NCI-H226 (cell line): ENCODE measurements at regions not wholly inside any gene's neighbourhood (a gene's known extent, or its start where the extent isn't known, plus 50 kb on each side); places are given as distances from the start of the nearest gene placed in this dataset.
"Not testable (repeated sequence)": the region's sequence is repeated elsewhere in the genome, so short reads cannot be mapped to it uniquely, and the experiment has no call there.

Experiments
- DNase-seq: peaks from one replicate; pipeline ENCODE4 v3.0.0-alpha.2; 2015

DNA sequence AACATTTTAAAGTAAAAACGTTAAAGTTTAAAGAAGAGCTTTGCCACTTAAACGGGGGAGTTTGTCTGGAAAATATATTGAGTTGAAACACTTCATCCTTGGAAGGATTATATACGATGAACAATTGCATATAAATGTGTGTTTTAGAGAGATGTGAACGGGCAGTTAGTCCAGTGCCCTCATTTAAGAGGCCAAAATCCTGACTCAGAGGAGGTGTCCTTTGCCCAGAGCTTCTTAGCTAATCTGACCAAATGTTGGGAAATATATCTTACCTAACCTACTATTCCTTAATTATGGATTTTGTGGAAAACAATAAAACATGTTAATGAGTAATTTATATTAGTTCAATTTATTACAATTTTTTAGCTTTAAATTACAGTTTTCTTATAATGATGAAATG, 327.2 kb upstream of the DIPK2B start:
- DNase-seq = peak; percentile 22

GRCh38 chrX:45524805-45525204, 324.1 kb upstream of the DIPK2B start:
- DNase-seq = no peak

- DNase-seq = peak; percentile 1
Measured at GRCh38 chrX:45524296-45524695, 323.6 kb upstream of the DIPK2B start.

- DNase-seq = no peak
Measured at GRCh38 chrX:45518552-45518951, 317.9 kb upstream of the DIPK2B start.

DNA sequence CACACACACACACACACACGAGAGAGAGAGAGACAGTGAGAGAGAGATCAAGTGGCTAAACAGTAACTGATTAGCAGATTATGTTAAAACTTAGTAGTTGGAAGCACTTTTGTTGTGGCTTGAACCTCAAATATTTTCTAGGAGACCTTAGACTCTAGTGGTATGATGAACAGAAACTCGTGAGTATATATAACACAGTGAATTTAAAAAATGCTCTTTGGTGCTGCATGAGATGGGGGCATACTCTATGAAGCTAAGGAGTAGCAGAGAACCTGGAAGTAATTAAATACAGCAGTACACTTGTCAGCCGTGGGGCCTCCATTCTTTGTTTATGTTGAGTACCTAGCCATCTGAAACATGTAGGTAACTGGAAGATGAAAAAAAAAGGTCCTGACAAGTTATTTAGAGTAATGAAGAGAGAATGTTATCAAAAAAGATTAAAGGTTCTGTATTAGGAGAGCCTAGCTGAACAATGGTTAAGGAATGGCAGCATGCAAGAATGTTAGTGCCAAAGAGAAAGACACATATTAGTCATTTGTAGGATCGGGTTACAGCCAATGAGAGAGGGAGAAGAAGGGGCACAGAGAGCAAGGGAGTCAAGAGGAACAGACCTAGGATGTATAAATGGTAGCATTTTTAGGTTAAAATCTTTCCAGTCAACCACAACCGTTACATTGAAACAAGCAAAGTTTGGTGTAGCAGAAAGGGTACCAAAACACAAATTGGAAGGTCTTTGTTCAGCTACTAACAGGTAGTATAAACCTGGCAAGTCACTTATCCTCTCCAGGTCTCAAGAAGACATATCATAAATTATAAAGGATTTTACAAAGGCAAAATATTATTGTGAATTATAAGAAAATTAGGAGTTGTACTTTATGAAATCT, 316.7 kb upstream of the DIPK2B start:
- peak; percentile 76 for DNase-seq

DNA sequence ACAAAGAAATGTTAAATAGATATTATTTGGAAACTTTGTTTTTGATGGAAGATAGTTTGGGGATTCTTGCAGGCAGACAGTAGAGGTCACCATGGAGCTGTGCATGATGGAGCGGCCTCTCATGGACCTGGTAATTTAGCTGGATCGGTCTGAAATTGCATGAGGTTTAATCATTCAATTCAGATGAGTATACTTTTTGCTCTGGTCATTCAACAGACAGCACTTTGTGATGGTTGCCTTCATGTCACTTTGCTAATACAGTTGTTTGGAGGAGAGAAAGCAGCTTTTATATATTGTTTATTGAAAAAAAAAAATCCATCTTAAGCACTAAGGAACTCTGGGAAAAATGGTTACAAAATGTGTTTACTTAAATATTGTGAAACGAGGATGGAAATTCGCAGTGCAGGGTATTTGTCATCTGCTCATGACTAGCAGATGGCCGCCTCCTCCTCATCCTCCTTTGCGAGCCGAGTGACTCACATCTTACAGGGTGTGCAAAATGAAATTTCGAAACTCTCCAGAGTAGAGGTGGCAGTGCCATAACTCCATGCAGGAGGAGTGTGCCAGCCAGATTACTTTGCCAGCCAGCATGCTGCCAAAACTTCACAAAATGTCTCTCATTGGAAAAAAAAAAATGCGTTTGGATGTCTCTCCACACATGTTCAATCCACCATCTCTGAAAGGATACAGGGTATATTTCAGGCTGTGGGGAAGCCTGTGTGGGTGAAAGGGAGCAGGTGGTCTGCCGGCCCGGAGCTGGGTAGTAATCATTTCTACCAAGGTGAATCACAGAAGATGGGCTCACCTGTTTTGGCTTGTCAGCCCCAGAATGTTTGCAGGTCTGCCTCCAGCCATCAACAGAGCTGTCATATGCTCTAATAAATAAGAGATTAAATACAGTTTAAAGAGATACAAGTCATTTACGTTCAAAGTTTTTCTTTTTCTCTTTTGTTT, 314.9 kb upstream of the DIPK2B start:
- peak; percentile 77 for DNase-seq

DNA sequence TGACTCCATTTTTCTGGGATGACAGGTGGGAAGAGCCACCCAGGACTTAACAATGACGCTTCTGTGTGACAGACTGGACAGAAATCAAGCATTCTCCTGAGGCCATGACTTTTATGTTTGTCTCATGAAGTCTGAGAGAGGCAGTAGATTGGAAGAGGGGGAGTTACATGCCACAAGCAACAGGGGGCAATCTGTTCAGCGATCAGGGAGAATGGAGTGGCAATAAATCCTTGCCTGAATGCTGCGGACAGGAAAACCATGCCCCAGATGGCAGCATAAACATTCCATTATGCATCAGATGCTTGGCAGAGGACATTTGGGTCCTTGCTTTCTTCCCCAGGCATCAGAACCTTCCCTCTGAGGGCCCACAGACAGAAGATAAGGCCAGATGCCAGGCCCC, 312.4 kb upstream of the DIPK2B start:
- DNase-seq = no peak

DNA sequence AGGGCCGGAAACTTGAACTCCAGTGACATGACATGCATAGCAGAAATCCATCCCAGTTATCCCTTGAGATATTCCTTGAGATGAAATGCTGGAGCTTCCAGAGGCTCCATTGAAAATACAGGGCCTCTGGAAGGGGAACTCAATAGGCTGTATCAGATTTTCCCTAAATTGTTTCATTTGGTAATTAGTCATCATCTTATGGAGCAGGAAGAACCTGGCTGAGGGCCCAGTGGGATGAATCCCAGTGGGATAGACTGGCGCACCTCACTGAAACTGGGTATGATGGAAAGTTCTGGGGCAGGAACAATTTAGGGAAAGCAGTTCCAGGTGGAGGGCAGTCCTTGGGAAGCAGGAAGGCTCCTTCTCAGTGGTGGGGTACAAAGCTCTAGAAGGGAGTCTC, 307.8 kb upstream of the DIPK2B start:
- DNase-seq = peak; percentile 24

GRCh38 chrX:45506149-45506730, 305.6 kb upstream of the DIPK2B start:
- no peak for DNase-seq

GRCh38 chrX:45505214-45505613, 304.5 kb upstream of the DIPK2B start:
- peak; percentile 62 for DNase-seq

GRCh38 chrX:45503787-45504362, 303.2 kb upstream of the DIPK2B start:
- DNase-seq = not testable (repeated sequence)

DNA sequence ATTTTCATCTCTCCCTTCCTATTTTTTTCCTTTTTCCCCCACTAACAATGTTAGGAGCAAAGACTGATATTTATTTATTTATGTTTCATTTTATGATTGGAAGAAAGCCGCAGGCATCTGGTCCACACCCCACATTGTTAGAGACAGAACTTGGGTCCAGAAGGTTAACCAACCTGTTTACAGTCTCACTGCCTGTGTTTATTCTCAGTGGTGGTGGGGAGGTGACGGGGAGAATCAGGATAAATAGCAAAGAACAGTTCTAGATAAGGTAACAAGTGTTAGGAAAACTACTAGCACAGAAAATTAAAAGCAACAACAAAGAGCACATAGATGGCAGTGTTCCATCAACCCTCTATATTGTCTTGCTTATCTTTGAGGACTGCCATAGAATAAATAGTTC, 301.7 kb upstream of the DIPK2B start:
- DNase-seq = no peak

DNA sequence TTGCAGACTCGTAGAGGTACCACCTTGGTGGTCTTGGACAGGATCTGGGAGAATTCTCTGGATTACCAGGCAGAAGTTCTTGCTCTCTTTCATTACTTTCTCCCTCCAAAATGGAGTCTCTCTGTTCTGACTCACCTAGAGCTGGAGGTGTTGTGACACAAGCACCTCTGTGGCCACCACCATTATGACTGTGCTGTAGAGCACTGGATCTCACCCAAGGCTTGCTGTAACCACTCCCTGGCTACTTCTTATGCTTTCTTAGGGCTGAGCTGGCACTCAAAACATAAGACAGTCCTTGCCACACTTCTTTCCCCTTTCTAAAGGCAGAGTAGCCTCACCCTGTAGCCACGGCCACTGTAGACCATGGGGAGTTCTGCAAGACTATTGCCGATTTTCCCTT, 296.6 kb upstream of the DIPK2B start:
- no peak for DNase-seq

GRCh38 chrX:45485719-45486118, 285.0 kb upstream of the DIPK2B start:
- DNase-seq = no peak

DNA sequence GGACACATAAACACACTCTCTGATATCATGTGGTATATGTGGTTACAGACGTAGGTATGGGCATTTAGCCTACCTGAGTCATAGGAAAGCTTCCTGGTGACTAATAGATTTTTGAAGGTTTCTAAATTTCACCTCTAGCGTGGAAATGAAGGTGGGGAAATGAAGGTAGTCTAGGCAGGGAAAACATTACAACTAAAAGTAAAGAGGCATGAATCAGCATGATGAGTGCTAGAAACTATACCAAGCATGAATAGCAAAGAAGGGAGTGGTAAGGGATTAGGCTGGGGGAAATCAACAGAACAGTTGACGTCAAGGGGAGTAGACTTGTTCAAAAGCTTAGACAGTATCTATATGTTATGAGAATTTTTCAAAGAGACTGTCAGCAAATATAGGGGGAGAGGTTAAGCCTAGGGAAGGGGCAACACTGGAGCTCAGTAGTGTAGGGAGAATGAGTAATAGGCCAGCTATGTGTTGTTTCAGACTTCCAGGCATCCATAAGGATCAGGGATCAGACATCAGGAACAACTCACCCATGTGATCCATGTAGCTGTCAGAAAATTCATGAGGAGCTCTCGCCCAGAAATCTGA, 279.3 kb upstream of the DIPK2B start:
- DNase-seq = peak; percentile 90

- DNase-seq = peak; percentile 73
Measured at GRCh38 chrX:45479196-45479834, 278.6 kb upstream of the DIPK2B start.

- DNase-seq = no peak
Measured at GRCh38 chrX:45472968-45473367, 272.3 kb upstream of the DIPK2B start.

DNA sequence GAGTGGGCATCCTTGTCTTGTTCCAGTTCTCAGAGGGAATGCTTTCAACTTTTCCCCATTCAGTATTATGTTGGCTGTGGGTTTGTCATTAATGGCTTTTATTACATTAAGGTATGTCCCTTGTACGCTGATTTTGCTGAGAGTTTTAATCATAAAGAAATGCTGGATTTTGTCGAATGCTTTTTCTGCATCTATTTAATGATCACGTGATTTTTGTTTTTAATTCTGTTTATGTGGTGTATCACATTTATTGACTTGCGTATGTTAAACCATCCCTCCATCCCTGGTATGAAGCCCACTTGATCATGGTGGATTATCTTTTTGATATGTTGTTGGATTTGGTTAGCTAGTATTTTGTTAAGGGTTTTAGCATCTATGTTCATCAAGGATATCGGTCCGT, 266.9 kb upstream of the DIPK2B start:
- not testable (repeated sequence) for DNase-seq

DNA sequence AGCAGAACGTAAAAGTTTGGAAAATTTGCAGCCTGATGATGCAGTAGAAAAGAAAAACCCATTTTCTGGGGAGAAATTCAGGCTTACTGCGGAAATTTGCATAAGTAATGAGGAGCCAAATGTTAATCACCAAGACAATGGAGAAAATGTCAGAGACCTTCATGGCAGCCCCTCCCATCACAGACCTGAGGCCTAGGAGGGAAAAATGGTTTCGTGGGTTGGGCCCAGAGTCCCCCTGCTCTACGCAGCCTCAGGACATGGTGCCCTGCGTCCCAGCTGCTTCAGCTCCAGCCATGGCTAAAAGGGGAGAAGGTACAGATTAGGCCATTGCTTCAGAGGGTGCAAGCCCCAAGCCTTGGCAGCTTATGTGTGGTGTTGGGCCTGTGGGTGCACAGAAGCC, 255.1 kb upstream of the DIPK2B start:
- DNase-seq = not testable (repeated sequence)

DNA sequence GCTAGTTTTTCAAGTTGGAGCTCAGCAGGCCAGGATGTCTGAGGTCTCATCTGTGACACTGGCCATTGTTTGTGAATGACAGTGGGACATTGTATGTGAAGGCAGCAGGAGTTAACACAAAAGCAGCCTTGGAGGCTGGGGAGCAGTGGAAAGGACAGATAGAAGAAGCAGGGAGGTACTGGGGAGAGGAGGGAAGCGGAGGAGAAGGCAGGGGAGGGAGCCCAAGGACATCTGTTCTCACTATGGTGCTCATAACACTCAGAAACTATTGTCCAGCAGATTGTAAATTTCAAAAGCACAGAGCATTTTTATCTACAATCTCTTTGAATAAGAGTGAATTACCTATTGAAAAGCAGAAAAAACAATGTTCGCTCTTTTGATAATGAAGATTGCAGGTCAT, 253.6 kb upstream of the DIPK2B start:
- no peak for DNase-seq

DNA sequence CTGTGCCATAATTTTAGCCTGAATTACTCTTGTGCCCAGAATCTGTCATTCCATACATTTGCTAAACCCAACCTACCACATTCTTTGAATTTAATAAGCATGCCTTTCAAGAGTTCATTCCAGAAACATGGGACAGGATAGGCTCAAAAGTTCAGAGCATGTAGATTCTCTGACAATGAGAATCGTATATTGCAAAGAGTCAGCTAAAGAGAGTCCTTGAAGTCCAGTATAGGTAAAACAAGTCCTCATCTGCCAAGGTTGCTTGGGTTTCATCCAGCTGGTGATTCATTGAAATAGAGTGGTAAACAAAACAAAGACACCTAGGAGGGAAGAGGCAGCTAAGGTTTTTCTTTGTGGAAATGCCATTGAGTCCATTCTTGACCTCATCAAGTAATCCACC, 249.3 kb upstream of the DIPK2B start:
- DNase-seq = peak; percentile 37

DNA sequence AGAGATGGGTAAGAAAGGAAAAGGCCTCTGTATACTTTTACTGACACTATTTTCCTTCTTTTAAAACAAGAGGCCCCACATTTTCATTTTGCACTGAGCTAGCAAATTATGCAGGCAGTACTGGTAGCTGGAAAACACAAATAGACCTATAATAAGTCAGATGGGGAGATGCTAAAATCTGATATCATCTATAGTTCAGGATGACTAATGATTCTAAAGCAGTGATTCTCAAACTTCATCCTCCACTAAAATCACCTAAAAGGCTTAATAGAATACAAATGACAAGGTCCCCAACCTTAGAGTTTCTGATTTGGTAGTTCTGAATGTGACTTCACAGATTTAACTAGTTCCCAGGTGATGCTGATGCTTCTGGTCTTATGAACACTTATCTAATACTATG, 247.3 kb upstream of the DIPK2B start:
- no peak for DNase-seq
